GM18870 (cell line): ENCODE measurements at regions not wholly inside any gene's neighbourhood (a gene's known extent, or its start where the extent isn't known, plus 50 kb on each side); places are given as distances from the start of the nearest gene placed in this dataset.

ENCODE experiments used
- ATAC-seq: cut with Tn5 transposase; IDR thresholded peaks from one replicate; pipeline ENCODE4 v1.9.1; 2021; ENCODE audit warnings: moderate library complexity; ENCODE audit not compliant: unreplicated experiment

- no peak for ATAC-seq
Measured at GRCh38 chr2:236888794-236889780, 196.6 kb upstream of the COPS8 start.

DNA sequence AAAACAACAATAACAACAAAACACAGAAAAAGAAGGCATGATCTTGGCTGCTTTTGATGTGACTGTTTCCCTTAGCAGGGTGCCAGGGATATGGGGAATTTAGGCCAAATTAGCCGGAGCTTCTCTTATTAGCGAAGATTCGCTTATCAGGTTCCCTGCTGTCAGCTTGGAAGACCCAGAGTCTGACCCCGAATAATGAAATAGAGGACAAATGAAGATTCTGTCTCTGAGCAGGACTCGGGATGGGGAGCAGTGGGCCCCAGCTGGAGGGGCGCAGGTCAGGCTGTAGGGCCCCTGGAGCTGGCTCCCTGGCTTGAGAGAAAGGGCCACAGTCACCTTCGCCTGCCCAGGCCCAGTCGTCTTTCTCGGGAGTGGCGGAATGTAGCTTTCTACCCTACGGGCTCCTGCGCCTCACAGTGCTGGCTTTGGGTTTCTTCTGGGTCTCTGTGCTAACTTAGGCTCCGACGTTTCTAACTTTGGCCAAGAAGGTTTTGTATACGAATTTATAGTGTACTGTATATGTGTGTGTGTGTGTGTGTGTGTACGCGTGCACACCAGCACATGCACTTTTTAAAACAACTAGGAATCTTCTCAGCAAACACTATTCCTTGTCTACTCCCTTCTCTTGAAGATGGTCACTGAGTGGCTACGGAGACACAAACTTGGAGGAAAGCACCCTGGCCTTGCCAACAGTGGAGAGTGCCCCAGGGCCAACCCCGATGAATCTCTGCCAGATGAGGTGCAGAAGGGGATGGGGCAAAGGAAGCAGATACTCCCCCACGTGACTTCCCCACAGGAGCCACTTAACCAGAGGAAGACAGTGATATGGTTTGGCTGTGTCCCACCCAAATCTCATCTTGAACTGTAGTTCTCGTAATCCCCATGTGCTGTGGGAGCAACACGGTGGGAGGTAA, 195.6 kb upstream of the COPS8 start:
- ATAC-seq, result no peak

GRCh38 chr2:236892721-236893120, 193.0 kb upstream of the COPS8 start:
- ATAC-seq, result no peak

DNA sequence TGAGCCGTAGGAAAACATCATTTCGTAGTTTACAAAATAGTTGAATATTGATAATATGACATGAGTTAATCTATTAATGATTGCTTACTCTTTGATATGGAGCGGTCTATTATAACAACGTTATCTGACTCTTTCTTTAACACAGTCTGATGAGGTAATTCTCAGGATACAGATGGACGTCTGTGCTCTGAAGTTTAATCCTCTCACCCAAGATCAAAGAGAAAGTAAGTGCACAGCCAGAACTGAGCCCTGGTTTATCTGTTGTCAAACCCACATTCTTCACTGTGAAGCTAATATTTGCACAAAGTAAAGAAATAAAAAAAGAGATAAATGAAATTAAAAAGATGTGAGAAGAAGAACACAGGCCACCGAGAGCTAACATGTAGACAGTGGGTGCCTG, 190.9 kb upstream of the COPS8 start:
- no peak for ATAC-seq

DNA sequence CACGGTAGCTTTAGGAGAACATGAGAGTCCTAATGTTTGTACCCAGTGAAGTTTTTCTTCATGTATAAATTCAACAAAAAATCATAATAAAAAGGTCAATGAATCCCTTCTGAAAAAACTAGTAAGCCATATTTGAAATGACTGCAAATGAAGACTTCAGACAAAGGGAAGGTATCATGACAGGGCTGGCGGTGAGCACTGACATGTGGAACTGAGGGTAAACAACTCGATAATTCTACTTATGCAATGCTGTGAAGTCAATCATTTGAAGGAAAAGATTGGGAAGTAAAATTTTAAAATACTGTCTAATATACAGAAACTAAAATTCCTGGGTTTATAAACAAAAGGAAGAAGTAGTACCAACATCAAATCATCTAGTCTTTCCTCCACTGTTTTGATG, 190.2 kb upstream of the COPS8 start:
- no peak for ATAC-seq

GRCh38 chr2:236896688-236897087, 189.0 kb upstream of the COPS8 start:
- ATAC-seq, result no peak

DNA sequence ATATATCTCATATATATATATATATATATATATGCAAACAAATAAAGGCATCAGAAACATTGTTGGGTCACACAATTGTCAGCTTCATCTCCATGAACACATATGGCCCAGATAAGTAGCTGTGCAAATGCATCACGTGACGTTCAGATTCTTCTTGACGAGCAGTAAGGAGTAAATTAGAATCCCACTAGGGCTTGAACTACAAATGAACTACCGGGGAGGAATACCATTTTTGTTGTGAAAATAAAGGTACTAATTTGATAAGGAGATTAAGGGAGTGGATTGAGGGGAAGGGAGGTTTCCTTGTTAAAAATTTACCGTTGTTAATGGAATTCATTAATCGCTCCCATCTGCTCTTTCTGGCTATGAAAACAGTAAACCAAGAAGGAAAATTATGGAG, 186.5 kb upstream of the COPS8 start:
- ATAC-seq, result no peak

GRCh38 chr2:236899950-236900640, 185.6 kb upstream of the COPS8 start:
- ATAC-seq, result no peak

- ATAC-seq, result no peak
Measured at GRCh38 chr2:236901956-236902355, 183.7 kb upstream of the COPS8 start.

- no peak for ATAC-seq
Measured at GRCh38 chr2:236903978-236904377, 181.7 kb upstream of the COPS8 start.

DNA sequence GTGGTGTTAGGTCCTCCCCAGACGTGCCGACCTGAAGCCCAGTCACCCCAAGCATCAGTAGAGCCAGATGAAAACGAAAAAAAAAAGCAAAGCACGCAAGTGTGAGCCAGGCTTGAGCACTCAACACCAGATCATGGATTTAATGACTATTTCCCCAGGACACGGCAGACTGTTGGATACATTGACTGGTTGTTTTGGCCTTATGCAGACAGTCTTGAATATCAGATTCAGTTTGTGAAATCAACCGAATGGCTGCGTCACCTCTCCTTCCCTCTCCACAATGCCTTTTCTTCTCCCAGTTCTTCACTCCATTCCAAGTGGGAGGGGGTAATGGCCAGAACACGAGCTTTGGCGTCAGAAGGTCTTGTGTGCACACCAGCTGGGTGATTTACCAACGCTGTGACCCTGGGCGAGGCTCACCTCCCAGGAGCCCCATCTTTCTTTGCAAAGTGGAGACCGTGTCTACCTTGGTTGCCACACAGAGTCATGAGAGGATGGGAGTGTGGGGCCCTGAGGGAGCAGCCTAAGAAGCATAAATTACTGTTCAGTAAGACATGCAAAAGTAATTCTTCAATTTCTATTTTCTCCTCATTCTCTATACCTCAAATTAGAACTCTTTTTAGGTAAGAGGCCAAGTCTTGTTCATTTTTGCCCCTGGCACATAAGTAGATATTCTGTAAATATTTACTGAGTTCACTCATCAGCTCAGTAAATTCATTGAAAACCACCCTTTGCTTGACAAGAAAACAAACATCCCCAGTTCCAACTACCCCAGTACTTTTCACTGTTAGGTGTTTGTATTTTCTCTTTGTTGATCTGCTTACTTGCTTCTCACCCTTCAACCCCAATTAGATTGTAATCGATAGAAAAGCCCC, 181.1 kb upstream of the COPS8 start:
- ATAC-seq, result no peak

- no peak for ATAC-seq
Measured at GRCh38 chr2:236905976-236906375, 179.7 kb upstream of the COPS8 start.

DNA sequence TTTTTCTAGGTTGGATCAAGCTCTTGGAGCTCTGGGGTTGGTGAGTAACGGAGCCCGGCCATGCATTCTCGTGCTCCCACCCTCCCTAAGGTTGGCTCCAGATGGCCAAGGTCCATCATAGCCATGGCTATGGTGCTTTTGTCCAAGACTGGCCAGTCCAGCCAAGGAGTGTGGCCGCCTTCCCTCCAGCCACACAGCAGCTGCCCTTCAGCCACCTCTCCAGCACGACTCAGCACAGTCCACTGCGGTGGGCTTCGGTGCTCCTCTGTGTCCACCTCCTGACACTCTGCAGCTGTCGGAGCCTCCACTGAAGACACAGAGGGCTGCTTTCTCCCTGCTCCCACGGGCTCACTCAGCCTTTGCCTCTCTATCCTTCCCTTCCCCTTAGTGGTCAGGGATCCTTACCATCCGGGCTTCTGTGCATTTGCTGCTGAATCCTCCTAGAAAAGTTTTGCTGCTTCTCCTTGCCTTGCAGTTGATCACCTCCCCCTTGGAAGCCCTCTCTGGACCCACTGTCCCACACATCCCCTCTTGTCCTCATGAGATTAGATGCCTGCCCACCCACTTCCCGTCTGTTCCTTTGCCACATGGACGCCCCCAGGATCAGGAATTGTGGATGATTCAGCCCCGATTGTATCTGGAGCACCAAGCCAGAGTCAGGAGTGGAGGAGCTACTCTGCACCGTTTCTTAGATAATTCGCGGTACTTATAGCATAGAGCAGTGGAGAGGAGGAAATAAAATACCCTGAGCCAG, 177.1 kb upstream of the COPS8 start:
- no peak for ATAC-seq

DNA sequence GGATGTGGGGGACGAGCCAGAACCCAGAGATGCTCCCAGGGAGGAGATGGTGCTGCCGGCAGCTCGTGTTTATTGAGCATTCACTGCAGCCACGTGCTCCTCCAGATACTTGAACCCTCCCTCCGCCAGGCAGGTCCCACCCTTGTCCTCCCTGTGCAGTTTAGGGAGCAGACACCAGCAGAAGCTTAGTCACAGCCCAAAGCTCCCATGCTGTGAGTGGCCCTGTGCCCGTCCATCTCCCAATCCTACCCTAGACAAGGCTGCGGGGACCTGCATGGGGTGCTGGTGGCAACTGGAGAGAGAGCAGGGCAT, 176.5 kb upstream of the COPS8 start:
- ATAC-seq, result no peak

- no peak for ATAC-seq
Measured at GRCh38 chr2:236909802-236910201, 175.9 kb upstream of the COPS8 start.

- ATAC-seq, result no peak
Measured at GRCh38 chr2:236910781-236911495, 174.8 kb upstream of the COPS8 start.

GRCh38 chr2:236912326-236913120, 173.2 kb upstream of the COPS8 start:
- ATAC-seq, result no peak

DNA sequence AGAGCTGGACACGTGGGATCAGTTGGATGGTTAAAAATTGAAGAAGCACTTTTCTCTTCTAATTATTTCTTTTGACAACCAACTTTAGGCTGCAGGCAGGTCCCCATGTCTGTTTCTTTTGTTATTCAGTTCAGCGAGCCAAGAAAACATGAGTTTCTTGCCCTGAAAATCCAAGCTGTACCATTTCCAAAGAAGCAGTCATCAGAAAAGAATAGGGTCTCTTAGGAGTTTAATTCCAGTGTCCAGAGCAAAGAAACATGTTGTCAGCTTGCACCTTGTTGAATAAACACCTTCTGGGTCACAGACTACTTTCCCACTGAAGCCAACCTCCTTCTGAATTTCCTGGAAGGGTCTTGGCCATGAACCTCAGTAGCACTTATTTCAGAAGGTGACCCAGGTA, 170.5 kb upstream of the COPS8 start:
- no peak for ATAC-seq
